Hepatocyte (in vitro differentiated cells): ENCODE measurements at regions not wholly inside any gene's neighbourhood (a gene's known extent, or its start where the extent isn't known, plus 50 kb on each side); places are given as distances from the start of the nearest gene placed in this dataset.

Source experiments
- CTCF ChIP-seq: fragments of 200-600 bp; sonication (generic); IDR thresholded peaks from 2 replicates; pipeline ENCODE4 v1.5.1; 2016; ENCODE audit warnings: antibody characterized with exemption, mild to moderate bottlenecking; ENCODE audit not compliant: poor library complexity
- EZH2 ChIP-seq: fragments of 200-600 bp; sonication (generic); IDR thresholded peaks from 2 replicates; pipeline ENCODE4 v1.6.1; 2016; ENCODE audit warnings: antibody characterized with exemption, mild to moderate bottlenecking, borderline replicate concordance

GRCh38 chr3:13217253-13217652, 144.0 kb upstream of the IQSEC1 start:
- no peak for TF ChIP-seq CTCF
- TF ChIP-seq EZH2, result no peak
